ENCODE measurements at regions not wholly inside any gene's neighbourhood (a gene's known extent, or its start where the extent isn't known, plus 50 kb on each side); places are given as distances from the start of the nearest gene placed in this dataset.
A peak's percentile ranks its signal among the peaks of the same experiment; 100 is the strongest.

GRCh38 chr7:130912862-130913638, 179.0 kb upstream of the KLF14 start:
- peak; percentile 92 for DNase-seq

- no peak for DNase-seq
These were observed 179.9 kb upstream of the KLF14 start for GRCh38 chr7:130913639-130914553.

- no peak for DNase-seq
These were observed 180.7 kb upstream of the KLF14 start for GRCh38 chr7:130914554-130915294.

- DNase-seq = peak; percentile 49
These were observed 183.7 kb upstream of the KLF14 start for GRCh38 chr7:130917669-130918128.

- no peak for DNase-seq
These were observed 184.4 kb upstream of the KLF14 start for GRCh38 chr7:130918129-130919052.

GRCh38 chr7:130919316-130920103, 185.5 kb upstream of the KLF14 start:
- no peak for DNase-seq

- no peak for DNase-seq
These were observed 186.1 kb upstream of the KLF14 start for GRCh38 chr7:130920122-130920521.

GRCh38 chr7:130921391-130922180, 187.6 kb upstream of the KLF14 start:
- no peak for DNase-seq

GRCh38 chr7:130922206-130923112, 188.5 kb upstream of the KLF14 start:
- DNase-seq = no peak

- no peak for DNase-seq
These were observed 189.4 kb upstream of the KLF14 start for GRCh38 chr7:130923365-130923764.

- DNase-seq = no peak
These were observed 189.9 kb upstream of the KLF14 start for GRCh38 chr7:130923930-130924329.

- no peak for DNase-seq
These were observed 191.3 kb upstream of the KLF14 start for GRCh38 chr7:130925136-130925794.

GRCh38 chr7:130926001-130926691, 192.1 kb upstream of the KLF14 start:
- DNase-seq = peak; percentile 55

GRCh38 chr7:130927062-130927461, 193.1 kb upstream of the KLF14 start:
- no peak for DNase-seq

GRCh38 chr7:130927564-130927963, 193.6 kb upstream of the KLF14 start:
- DNase-seq = no peak

GRCh38 chr7:130929896-130930659, 196.1 kb upstream of the KLF14 start:
- DNase-seq = peak; percentile 57

- no peak for DNase-seq
These were observed 196.7 kb upstream of the KLF14 start for GRCh38 chr7:130930681-130931080.
